HepG2 (cell line): ENCODE measurements at regions not wholly inside any gene's neighbourhood (a gene's known extent, or its start where the extent isn't known, plus 50 kb on each side); places are given as distances from the start of the nearest gene placed in this dataset.

Experiments used
- ATAC-seq: fragments of 200-7000 bp; cut with Tn5 transposase; 3 replicates; pipeline ENCODE4 v1.9.1; 2020; ENCODE audit warnings: mild to moderate bottlenecking, moderate library complexity
- BruUV-seq: library from RNA; stranded (reverse); fragments of 400-500 nt; replicated peaks from 2 replicates; lab custom pipeline; 2021; lab: Mats Ljungman, UMichigan
- CTCF ChIA-PET: fragments of 300-600 bp; formaldehyde crosslinking; extraction: SDS; loops from one replicate; lab custom pipeline; 2021; ENCODE audit warnings: low total read pairs, inconsistent platforms, low intra/inter-chr PET ratio; lab: Yijun Ruan, JAX
- POLR2A ChIA-PET: fragments of 350-600 bp; sonication (Branson Sonifier 250); formaldehyde crosslinking; loops from one replicate; lab custom pipeline; 2020; ENCODE audit warnings: antibody characterized with exemption, inconsistent platforms; lab: Yijun Ruan, JAX
- DNase-seq: peaks from one replicate; pipeline ENCODE4 v3.0.0-alpha.2; 2015; ENCODE audit warnings: low spot score
- FAIRE-seq: peaks from 3 replicates; lab custom pipeline; 2011; peaks lifted over from hg19 to GRCh38; lab: Jason Lieb, UNC
- H2AFZ ChIP-seq: one replicate; pipeline ENCODE4 v1.6.1; 2011; ENCODE audit warnings: low read length, inconsistent platforms
- H3K27ac ChIP-seq: fragments of 300-600 bp; 3 replicates; pipeline ENCODE4 v1.8.0; 2011; ENCODE audit warnings: mixed run types, mild to moderate bottlenecking, mixed read lengths, low read length, inconsistent platforms; ENCODE audit not compliant: insufficient read depth; ENCODE audit errors: extremely low read length
- H3K27me3 ChIP-seq, 2 experiments: fragments of 200-600 bp in 1 of 2; 2 replicates in 1 of 2; 3 replicates in 1 of 2; pipeline versions ENCODE4 v1.6.0 to v1.8.0; 2011; ENCODE audit warnings: low read length in 2 of 2, mild to moderate bottlenecking in 2 of 2, moderate library complexity in 2 of 2, inconsistent platforms in 1 of 2; ENCODE audit not compliant: insufficient read depth in 2 of 2, control insufficient read depth in 1 of 2
- H3K36me3 ChIP-seq, 2 experiments: fragments of 200-600 bp in 1 of 2; replicated peaks in 1 of 2; 2 replicates in 1 of 2; 3 replicates in 1 of 2; pipeline versions ENCODE4 v1.5.1 to v1.8.0; 2011; ENCODE audit warnings: low read length in 2 of 2, inconsistent platforms in 1 of 2; ENCODE audit not compliant: insufficient read depth in 2 of 2, control insufficient read depth in 1 of 2
- H3K4me1 ChIP-seq: 2 replicates; pipeline ENCODE4 v1.5.1; 2012; ENCODE audit warnings: low read length, inconsistent platforms; ENCODE audit not compliant: insufficient read depth
- H3K4me2 ChIP-seq: 2 replicates; pipeline ENCODE4 v1.6.0; 2011; ENCODE audit warnings: low read depth, low read length, inconsistent platforms
- H3K4me3 ChIP-seq, 3 experiments: fragments of 200-600 bp in 1 of 3; sonication (generic), shearing (Covaris generic) in 1 of 3; replicated peaks in 1 of 3; 2 replicates each; pipeline ENCODE4 v1.5.1; 2011 to 2016; ENCODE audit warnings: low read length in 3 of 3, inconsistent platforms in 2 of 3, low read depth in 2 of 3, mild to moderate bottlenecking in 2 of 3, control low read depth in 1 of 3, mixed read lengths in 1 of 3; ENCODE audit not compliant: insufficient read depth in 1 of 3
- H3K79me2 ChIP-seq: one replicate; pipeline ENCODE4 v1.6.1; 2011; ENCODE audit warnings: low read length, inconsistent platforms; ENCODE audit not compliant: insufficient read depth
- H3K9ac ChIP-seq: 2 replicates; pipeline ENCODE4 v1.6.0; 2011; ENCODE audit warnings: mild to moderate bottlenecking, low read depth, low read length, inconsistent platforms; ENCODE audit not compliant: insufficient read depth
- H3K9me3 ChIP-seq: 2 replicates; pipeline ENCODE4 v1.5.1; 2012; ENCODE audit warnings: mild to moderate bottlenecking, low read length
- H4K20me1 ChIP-seq: 2 replicates; pipeline ENCODE4 v1.6.0; 2011; ENCODE audit warnings: inconsistent platforms, mild to moderate bottlenecking, low read length, moderate library complexity; ENCODE audit not compliant: insufficient read depth
- ARID4A ChIP-seq: sonication (generic); formaldehyde crosslinking; IDR thresholded peaks from 2 replicates; pipeline ENCODE4 v1.5.0; 2020; ENCODE audit warnings: mild to moderate bottlenecking, missing genetic modification reagents, borderline replicate concordance
- CREB1 ChIP-seq, 2 experiments: fragments of 450-650 bp in 1 of 2; IDR thresholded peaks; 2 replicates each; pipeline ENCODE4 v1.6.1; 2016 to 2017; ENCODE audit warnings: control low read depth in 1 of 2, mild to moderate bottlenecking in 1 of 2, missing compliant biosample characterization in 1 of 2, missing genetic modification characterization in 1 of 2
- CSRNP1 ChIP-seq: sonication (generic); formaldehyde crosslinking; IDR thresholded peaks from 2 replicates; pipeline ENCODE4 v1.8.1; 2023; ENCODE audit warnings: mild to moderate bottlenecking, missing genetic modification reagents
- ELK4 ChIP-seq: sonication (generic); formaldehyde crosslinking; IDR thresholded peaks from 2 replicates; pipeline ENCODE4 v1.9.0; 2021; ENCODE audit warnings: missing genetic modification reagents, borderline replicate concordance
- MIER2 ChIP-seq: IDR thresholded peaks from 2 replicates; pipeline ENCODE4 v1.6.1; 2016; ENCODE audit warnings: missing biosample characterization, missing genetic modification reagents
- MTF2 ChIP-seq: sonication (generic); formaldehyde crosslinking; IDR thresholded peaks from 2 replicates; pipeline ENCODE4 v1.5.0; 2020; ENCODE audit warnings: missing genetic modification reagents, borderline replicate concordance
- NR0B2 ChIP-seq: sonication (generic); formaldehyde crosslinking; IDR thresholded peaks from 2 replicates; pipeline ENCODE4 v1.4.0; 2020; ENCODE audit warnings: mild to moderate bottlenecking, missing genetic modification reagents
- SALL2 ChIP-seq: sonication (generic); formaldehyde crosslinking; IDR thresholded peaks from 2 replicates; pipeline ENCODE4 v1.8.1; 2023; ENCODE audit warnings: mild to moderate bottlenecking, missing genetic modification reagents, inconsistent platforms
- SKI ChIP-seq: fragments of 450-650 bp; IDR thresholded peaks from one replicate; pipeline ENCODE4 v1.6.1; 2018; ENCODE audit warnings: mild to moderate bottlenecking; ENCODE audit not compliant: partially characterized antibody
- ZBED4 ChIP-seq: sonication (generic); formaldehyde crosslinking; IDR thresholded peaks from 2 replicates; pipeline ENCODE4 v1.4.0; 2020; ENCODE audit warnings: missing genetic modification reagents, borderline replicate concordance
- ZBTB8A ChIP-seq: sonication (generic); formaldehyde crosslinking; IDR thresholded peaks from 2 replicates; pipeline ENCODE4 v1.4.0; 2020; ENCODE audit warnings: mild to moderate bottlenecking, low read depth, missing genetic modification reagents, borderline replicate concordance
- WGBS: methylation state at CpG from one replicate; pipeline ENCODE4 v1.1.6; 2017; ENCODE audit warnings: low lambda C conversion rate; 5-methylcytosine and 5-hydroxymethylcytosine counted together
- in situ Hi-C: cut with HindIII; loops from 2 replicates; pipeline ENCODE4 v1.10.0; 2017; ENCODE audit warnings: low pct_unique_long_range_greater_than_20kb; ENCODE audit not compliant: extremely low pct_ligation_motif_present
- intact Hi-C: fragments of 100-400 bp; cut with micrococcal nuclease; formaldehyde crosslinking; loops from one replicate; pipeline ENCODE4 v1.10.0; 2022; ENCODE audit not compliant: unreplicated experiment

GRCh38 chr2:52034706-52035105 is 1002.8 kb upstream of the NRXN1 start:
- ATAC-seq (no peak), DNase-seq (no peak), FAIRE-seq (no peak)
- no peaks in the 10 kb centered on the region for H3K27me3 ChIP-seq
- no peak overlapping the region for H3K4me2 ChIP-seq
- H4K20me1 ChIP-seq: no peaks in the 10 kb centered on the region
- H3K4me3 ChIP-seq: no peak overlapping the region
- CTCF ChIA-PET: no interaction called here
- no TSS peak for BruUV-seq
- H3K9ac ChIP-seq: no peak overlapping the region
- H3K27ac ChIP-seq: no peak overlapping the region
- WGBS: 3% methylated on average over 2 of the region's 2 CpGs
- in situ Hi-C loops: no loop called here
- H2AFZ ChIP-seq: no peak overlapping the region
- no peaks in the 10 kb centered on the region for H3K79me2 ChIP-seq
- intact Hi-C loops: no loop called here
- H3K9me3 ChIP-seq: peaks cover 51% of the 10 kb centered on the region
- no peaks in the 10 kb centered on the region for H3K36me3 ChIP-seq
- no peaks in the 10 kb centered on the region for H3K4me1 ChIP-seq
- POLR2A ChIA-PET: no interaction called here
- no peak for TF ChIP-seq MIER2
- no peak for TF ChIP-seq CSRNP1 (CRISPR knock-in tag)
- no peak for TF ChIP-seq SALL2
- no peak for TF ChIP-seq SKI
- TF ChIP-seq ELK4 (CRISPR knock-in tag): no peak
- no peak for TF ChIP-seq ZBTB8A (CRISPR knock-in tag)
- TF ChIP-seq CREB1 (IDR thresholded peaks at IDR 0.05): no peak
- no peak for TF ChIP-seq CREB1 (CRISPR knock-in tag; IDR thresholded peaks at IDR 0.05)
- no peak for TF ChIP-seq MTF2 (CRISPR knock-in tag)
- no peak for TF ChIP-seq ZBED4 (CRISPR knock-in tag)
- no peak for TF ChIP-seq ARID4A (CRISPR knock-in tag)
- TF ChIP-seq NR0B2 (CRISPR knock-in tag): no peak
